LHCN-M2 (cell line): ENCODE measurements at regions not wholly inside any gene's neighbourhood (a gene's known extent, or its start where the extent isn't known, plus 50 kb on each side); places are given as distances from the start of the nearest gene placed in this dataset.

Experiments used
- DNase-seq: peaks from one replicate; pipeline ENCODE4 v3.0.0-alpha.2; 2012; ENCODE audit warnings: low read depth

- no peak for DNase-seq
Measured at GRCh38 chr3:161444694-161445077, 51.9 kb upstream of the OTOL1 start.

- no peak for DNase-seq
Measured at GRCh38 chr3:161443921-161444693, 52.5 kb upstream of the OTOL1 start.

- no peak for DNase-seq
Measured at GRCh38 chr3:161430307-161430706, 59.0 kb upstream of the SPTSSB start.

GRCh38 chr3:161427347-161427746, 56.0 kb upstream of the SPTSSB start:
- DNase-seq = no peak

GRCh38 chr3:161426758-161427157, 55.4 kb upstream of the SPTSSB start:
- DNase-seq = no peak

DNA sequence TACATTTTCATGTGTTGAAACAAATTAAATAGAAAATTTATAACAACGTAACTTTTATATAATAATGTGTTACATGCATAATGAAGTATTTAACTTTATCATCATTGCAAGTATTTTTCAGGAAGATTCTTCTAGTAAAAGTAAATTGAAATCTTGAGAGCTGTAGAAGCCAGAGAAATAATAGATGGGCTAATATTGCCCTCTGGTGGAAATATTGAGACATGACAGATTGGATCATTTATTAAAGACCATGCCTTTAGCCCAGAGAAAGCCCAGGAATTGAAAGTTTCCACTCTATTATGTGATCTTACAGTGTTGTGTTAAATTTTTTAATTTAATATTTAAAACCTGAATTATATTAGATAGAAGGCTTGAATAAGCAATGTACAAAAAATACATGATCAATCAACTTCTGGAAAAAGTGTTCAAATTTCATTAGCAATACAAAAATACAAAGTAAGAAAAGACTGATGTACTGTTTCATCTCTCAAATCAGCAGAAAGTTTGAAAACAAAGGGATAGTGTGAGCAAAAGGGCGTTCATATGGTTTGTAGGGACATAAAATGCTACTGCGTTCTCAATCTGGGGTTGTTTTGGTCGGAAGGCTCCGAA, 52.7 kb upstream of the SPTSSB start:
- DNase-seq = peak; percentile 32

- DNase-seq = peak; percentile 46
Measured at GRCh38 chr3:161422171-161422700, 50.9 kb upstream of the SPTSSB start.
